EH (cell line): ENCODE measurements at regions not wholly inside any gene's neighbourhood (a gene's known extent, or its start where the extent isn't known, plus 50 kb on each side); places are given as distances from the start of the nearest gene placed in this dataset.

Source experiments
- DNase-seq: peaks from one replicate; pipeline ENCODE4 v3.0.0-alpha.2; 2015; ENCODE audit warnings: low read depth

- DNase-seq, result no peak
Observed at GRCh38 chr6:23224540-23224939, 655.2 kb downstream of the HDGFL1 start.

GRCh38 chr6:23228439-23229024 lies 659.2 kb downstream of the HDGFL1 start:
- DNase-seq, result no peak

GRCh38 chr6:23243854-23244253 lies 674.5 kb downstream of the HDGFL1 start:
- no peak for DNase-seq

- DNase-seq, result peak; percentile 57
Observed at GRCh38 chr6:23244300-23244699, 674.9 kb downstream of the HDGFL1 start.

GRCh38 chr6:23245572-23245971 lies 676.2 kb downstream of the HDGFL1 start:
- DNase-seq, result peak; percentile 12

GRCh38 chr6:23246896-23247295 lies 677.5 kb downstream of the HDGFL1 start:
- DNase-seq, result no peak

GRCh38 chr6:23250556-23250955 lies 681.2 kb downstream of the HDGFL1 start:
- no peak for DNase-seq

GRCh38 chr6:23262864-23263263 lies 693.5 kb downstream of the HDGFL1 start:
- DNase-seq, result no peak

GRCh38 chr6:23265270-23265669 lies 695.9 kb downstream of the HDGFL1 start:
- no peak for DNase-seq

- no peak for DNase-seq
Observed at GRCh38 chr6:23266536-23266935, 697.2 kb downstream of the HDGFL1 start.

- DNase-seq, result no peak
Observed at GRCh38 chr6:23267651-23268050, 698.3 kb downstream of the HDGFL1 start.

GRCh38 chr6:23268348-23268747 lies 699.0 kb downstream of the HDGFL1 start:
- no peak for DNase-seq

- no peak for DNase-seq
Observed at GRCh38 chr6:23269436-23269835, 700.1 kb downstream of the HDGFL1 start.

GRCh38 chr6:23272536-23272935 lies 703.2 kb downstream of the HDGFL1 start:
- no peak for DNase-seq

GRCh38 chr6:23277521-23278179 lies 708.3 kb downstream of the HDGFL1 start:
- DNase-seq, result no peak

GRCh38 chr6:23278180-23278532 lies 708.8 kb downstream of the HDGFL1 start:
- DNase-seq, result no peak

GRCh38 chr6:23280437-23280836 lies 711.1 kb downstream of the HDGFL1 start:
- DNase-seq, result no peak

- no peak for DNase-seq
Observed at GRCh38 chr6:23282252-23283021, 713.1 kb downstream of the HDGFL1 start.

- no peak for DNase-seq
Observed at GRCh38 chr6:23293653-23294052, 724.3 kb downstream of the HDGFL1 start.

GRCh38 chr6:23301556-23301955 lies 732.2 kb downstream of the HDGFL1 start:
- DNase-seq, result peak; percentile 2

- DNase-seq, result no peak
Observed at GRCh38 chr6:23302514-23302913, 733.1 kb downstream of the HDGFL1 start.

GRCh38 chr6:23305325-23305943 lies 736.1 kb downstream of the HDGFL1 start:
- no peak for DNase-seq
